H1 (cell line): ENCODE measurements at regions not wholly inside any gene's neighbourhood (a gene's known extent, or its start where the extent isn't known, plus 50 kb on each side); places are given as distances from the start of the nearest gene placed in this dataset.

Experiments
- CTCF ChIA-PET: fragments of 300-600 bp; sonication (Branson Sonifier 250); formaldehyde crosslinking; loops from one replicate; lab custom pipeline; 2021; ENCODE audit not compliant: partially characterized antibody; lab: Charles Lee
- POLR2A ChIA-PET: fragments of 300-600 bp; sonication (Branson Sonifier 250); formaldehyde crosslinking; loops from one replicate; lab custom pipeline; 2021; ENCODE audit warnings: inconsistent platforms; ENCODE audit not compliant: partially characterized antibody; lab: Charles Lee
- DNase-seq, 2 experiments: peaks; one replicate each; pipeline versions ENCODE4 v3.0.0 to v3.0.0-alpha.2; 2010 to 2022; ENCODE audit warnings: low spot score in 2 of 2, low read depth in 1 of 2, mixed read lengths in 1 of 2
- FAIRE-seq: peaks from 2 replicates; lab custom pipeline; 2011; peaks lifted over from hg19 to GRCh38; lab: Jason Lieb, UNC
- H2AFZ ChIP-seq: 2 replicates; pipeline ENCODE4 v1.8.1; 2012; ENCODE audit warnings: low read length, inconsistent platforms
- H2AK5ac ChIP-seq: 2 replicates; pipeline ENCODE4 v1.6.1; 2013; ENCODE audit warnings: low read depth, low read length
- H2BK120ac ChIP-seq: replicated peaks from 2 replicates; pipeline ENCODE3; 2013; ENCODE audit warnings: low read depth, low read length, inconsistent platforms
- H2BK12ac ChIP-seq: 2 replicates; pipeline ENCODE4 v1.6.1; 2013; ENCODE audit warnings: low read depth, low read length
- H2BK15ac ChIP-seq: 2 replicates; pipeline ENCODE4 v1.6.1; 2013; ENCODE audit warnings: low read length
- H2BK20ac ChIP-seq: 2 replicates; pipeline ENCODE4 v1.6.1; 2013; ENCODE audit warnings: low read length
- H2BK5ac ChIP-seq: 2 replicates; pipeline ENCODE4 v1.6.1; 2013; ENCODE audit warnings: low read depth, low read length
- H3K14ac ChIP-seq: 2 replicates; pipeline ENCODE4 v1.6.1; 2013; ENCODE audit warnings: inconsistent platforms; ENCODE audit not compliant: insufficient read length
- H3K18ac ChIP-seq: 2 replicates; pipeline ENCODE4 v1.6.1; 2013; ENCODE audit warnings: low read length; ENCODE audit errors: extremely low read depth
- H3K23ac ChIP-seq: 2 replicates; pipeline ENCODE4 v1.6.1; 2013; ENCODE audit warnings: inconsistent platforms; ENCODE audit not compliant: insufficient read length
- H3K23me2 ChIP-seq: 2 replicates; pipeline ENCODE4 v1.6.1; 2013; ENCODE audit warnings: low read depth, low read length
- H3K27ac ChIP-seq: 2 replicates; pipeline ENCODE4 v1.6.1; 2011; ENCODE audit warnings: low read depth, low read length, inconsistent platforms
- H3K27me3 ChIP-seq, 4 experiments: replicated peaks in 1 of 4; 1 replicate in 1 of 4; 2 replicates in 3 of 4; pipeline versions ENCODE4 v1.6.1 to v1.8.1; 2011 to 2013; ENCODE audit warnings: low read length in 3 of 4, mild to moderate bottlenecking in 3 of 4, inconsistent platforms in 2 of 4, mixed read lengths in 2 of 4, moderate library complexity in 1 of 4; ENCODE audit not compliant: control insufficient read depth in 3 of 4, insufficient read depth in 3 of 4; ENCODE audit errors: extremely low read depth in 1 of 4
- H3K36me3 ChIP-seq, 4 experiments: 2 replicates each; pipeline versions ENCODE4 v1.6.1 to v1.8.1; 2011 to 2013; ENCODE audit warnings: mild to moderate bottlenecking in 4 of 4, low read length in 3 of 4, moderate library complexity in 2 of 4, control low read depth in 1 of 4, inconsistent platforms in 1 of 4; ENCODE audit not compliant: insufficient read depth in 4 of 4, control insufficient read depth in 2 of 4
- H3K4ac ChIP-seq: replicated peaks from 2 replicates; pipeline ENCODE3; 2013; ENCODE audit warnings: low read length, low read depth, mixed read lengths, inconsistent platforms; ENCODE audit not compliant: insufficient read length
- H3K4me1 ChIP-seq, 4 experiments: replicated peaks in 1 of 4; 1 replicate in 1 of 4; 2 replicates in 3 of 4; pipeline versions ENCODE4 v1.6.1 to v1.8.1; 2011 to 2013; ENCODE audit warnings: low read length in 3 of 4, inconsistent platforms in 2 of 4, mixed read lengths in 1 of 4; ENCODE audit not compliant: insufficient read depth in 4 of 4, control insufficient read depth in 3 of 4
- H3K4me2 ChIP-seq, 2 experiments: 2 replicates each; pipeline versions ENCODE4 v1.6.1 to v1.8.1; 2011 to 2013; ENCODE audit warnings: low read depth in 2 of 2, low read length in 2 of 2, control low read depth in 1 of 2, inconsistent platforms in 1 of 2, mild to moderate bottlenecking in 1 of 2; ENCODE audit not compliant: insufficient read depth in 1 of 2
- H3K4me3 ChIP-seq, 4 experiments: fragments of 200-600, 300-600 bp in 1 of 4; sonication (generic), shearing (Covaris generic), sonication (Bioruptor Twin) in 1 of 4; 2 replicates each; pipeline versions ENCODE4 v1.5.1 to v1.8.1; 2011 to 2016; ENCODE audit warnings: low read length in 4 of 4, low read depth in 3 of 4, control low read depth in 2 of 4, inconsistent platforms in 2 of 4, mild to moderate bottlenecking in 2 of 4, mixed read lengths in 1 of 4, moderate library complexity in 1 of 4; ENCODE audit not compliant: insufficient read depth in 2 of 4; ENCODE audit errors: extremely low read depth in 1 of 4
- H3K56ac ChIP-seq: replicated peaks from 2 replicates; pipeline ENCODE3; 2013; ENCODE audit warnings: low read depth, mild to moderate bottlenecking, mixed read lengths, low read length, inconsistent platforms; ENCODE audit not compliant: insufficient read length
- H3K79me1 ChIP-seq: 2 replicates; pipeline ENCODE4 v1.6.1; 2013; ENCODE audit warnings: low read depth, low read length, control low read depth
- H3K79me2 ChIP-seq, 2 experiments: 2 replicates each; pipeline versions ENCODE4 v1.6.1 to v1.8.1; 2012 to 2013; ENCODE audit warnings: low read length in 2 of 2, mild to moderate bottlenecking in 2 of 2, inconsistent platforms in 1 of 2; ENCODE audit not compliant: insufficient read depth in 2 of 2, control insufficient read depth in 1 of 2
- H3K9ac ChIP-seq, 4 experiments: replicated peaks in 1 of 4; 1 replicate in 1 of 4; 2 replicates in 3 of 4; pipeline versions ENCODE4 v1.6.1 to v1.8.1; 2011 to 2013; ENCODE audit warnings: low read depth in 3 of 4, low read length in 3 of 4, control low read depth in 2 of 4, mild to moderate bottlenecking in 2 of 4, moderate library complexity in 2 of 4, inconsistent platforms in 1 of 4; ENCODE audit errors: extremely low read depth in 1 of 4
- H3K9me3 ChIP-seq, 2 experiments: 2 replicates each; pipeline versions ENCODE4 v1.6.1 to v1.8.1; 2012 to 2013; ENCODE audit warnings: mild to moderate bottlenecking in 2 of 2, moderate library complexity in 2 of 2, control low read depth in 1 of 2, inconsistent platforms in 1 of 2, low read depth in 1 of 2, low read length in 1 of 2, mixed read lengths in 1 of 2; ENCODE audit not compliant: insufficient read depth in 2 of 2
- H4K20me1 ChIP-seq, 2 experiments: replicated peaks in 1 of 2; 2 replicates each; pipeline versions ENCODE3 to v1.8.1; 2011 to 2013; ENCODE audit warnings: inconsistent platforms in 2 of 2, low read length in 2 of 2, mild to moderate bottlenecking in 1 of 2; ENCODE audit not compliant: insufficient read depth in 2 of 2, control insufficient read depth in 1 of 2
- H4K5ac ChIP-seq: 2 replicates; pipeline ENCODE4 v1.6.1; 2013; ENCODE audit warnings: low read length, low read depth, mixed read lengths, inconsistent platforms; ENCODE audit not compliant: insufficient read length
- H4K8ac ChIP-seq: 2 replicates; pipeline ENCODE4 v1.8.0; 2013; ENCODE audit warnings: mild to moderate bottlenecking, moderate library complexity, low read length, inconsistent platforms; ENCODE audit not compliant: insufficient read depth; ENCODE audit errors: extremely low read depth
- H4K91ac ChIP-seq: replicated peaks from 2 replicates; pipeline ENCODE3; 2013; ENCODE audit warnings: low read length, mixed read lengths, inconsistent platforms; ENCODE audit not compliant: insufficient read length
- CHD2 ChIP-seq: IDR thresholded peaks from 2 replicates; pipeline ENCODE4 v1.6.1; 2012; ENCODE audit warnings: low read length, improper control_type of control experiment
- CTCF ChIP-seq, 3 experiments: IDR thresholded peaks; 1 replicate in 2 of 3; 2 replicates in 1 of 3; pipeline versions ENCODE4 v1.5.1 to v1.6.1; 2011; ENCODE audit warnings: low read length in 3 of 3, mild to moderate bottlenecking in 3 of 3, inconsistent platforms in 2 of 3, low read depth in 1 of 3, moderate library complexity in 1 of 3; ENCODE audit not compliant: insufficient read depth in 1 of 3; ENCODE audit errors: control extremely low read depth in 1 of 3
- SIX5 ChIP-seq: IDR thresholded peaks from 2 replicates; pipeline ENCODE4 v1.6.1; 2011; ENCODE audit warnings: mild to moderate bottlenecking, low read depth, low read length
- SUZ12 ChIP-seq: fragments of 200-600 bp; sonication (generic); IDR thresholded peaks from 2 replicates; pipeline ENCODE4 v1.6.1; 2012; ENCODE audit warnings: mild to moderate bottlenecking, inconsistent platforms, low read length, moderate library complexity, mixed read lengths
- TBP ChIP-seq: IDR thresholded peaks from 2 replicates; pipeline ENCODE4 v1.6.1; 2011; ENCODE audit warnings: low read depth, low read length, improper control_type of control experiment
- TEAD4 ChIP-seq: IDR thresholded peaks from 2 replicates; pipeline ENCODE4 v1.6.1; 2012; ENCODE audit warnings: low read depth, low read length, inconsistent platforms, mixed read lengths
- WGBS, 2 experiments: shearing (Covaris generic) in 1 of 2; methylation state at CpG; one replicate each; pipeline versions ENCODE4 v1.1.6 to v1.1.7; 2013 to 2015; ENCODE audit warnings: low lambda C conversion rate in 2 of 2, mixed read lengths in 2 of 2, inconsistent platforms in 1 of 2, low coverage in 1 of 2, missing lambda C conversion rate in 1 of 2; ENCODE audit not compliant: insufficient replicate concordance in 2 of 2, insufficient coverage in 1 of 2, insufficient read length in 1 of 2; ENCODE audit errors: extremely low coverage in 1 of 2, missing lambda C conversion rate in 1 of 2; 5-methylcytosine and 5-hydroxymethylcytosine counted together
- TF ChIP-seq, protein P1 (sequence below): IDR thresholded peaks from 2 replicates; pipeline ENCODE4 v1.6.1; 2012; ENCODE audit warnings: low read length, inconsistent platforms
- TF ChIP-seq, protein P2 (sequence below): IDR thresholded peaks from 2 replicates; pipeline ENCODE4 v1.6.1; 2012; ENCODE audit warnings: inconsistent platforms

- H2AFZ ChIP-seq = peak overlapping the region; percentile 86
- 90% methylated on average over 5 of the region's 5 CpGs; no CpG with 5 or more reads in 1 of the 2 experiments for WGBS, 2 experiments
- TF ChIP-seq SIX5 (no peak), TEAD4 (no peak), SUZ12 (no peak), TBP (no peak), CTCF (IDR thresholded peaks at IDR 0.05; ENCODE audit: control extremely low read depth in 1 of 3, insufficient read depth in 1 of 3, low read depth in 1 of 3, low read length in 3 of 3) (no peak), CHD2 (no peak)
- TF ChIP-seq, protein P1, sequence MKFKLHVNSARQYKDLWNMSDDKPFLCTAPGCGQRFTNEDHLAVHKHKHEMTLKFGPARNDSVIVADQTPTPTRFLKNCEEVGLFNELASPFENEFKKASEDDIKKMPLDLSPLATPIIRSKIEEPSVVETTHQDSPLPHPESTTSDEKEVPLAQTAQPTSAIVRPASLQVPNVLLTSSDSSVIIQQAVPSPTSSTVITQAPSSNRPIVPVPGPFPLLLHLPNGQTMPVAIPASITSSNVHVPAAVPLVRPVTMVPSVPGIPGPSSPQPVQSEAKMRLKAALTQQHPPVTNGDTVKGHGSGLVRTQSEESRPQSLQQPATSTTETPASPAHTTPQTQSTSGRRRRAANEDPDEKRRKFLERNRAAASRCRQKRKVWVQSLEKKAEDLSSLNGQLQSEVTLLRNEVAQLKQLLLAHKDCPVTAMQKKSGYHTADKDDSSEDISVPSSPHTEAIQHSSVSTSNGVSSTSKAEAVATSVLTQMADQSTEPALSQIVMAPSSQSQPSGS = no peak
- TF ChIP-seq, protein P2, sequence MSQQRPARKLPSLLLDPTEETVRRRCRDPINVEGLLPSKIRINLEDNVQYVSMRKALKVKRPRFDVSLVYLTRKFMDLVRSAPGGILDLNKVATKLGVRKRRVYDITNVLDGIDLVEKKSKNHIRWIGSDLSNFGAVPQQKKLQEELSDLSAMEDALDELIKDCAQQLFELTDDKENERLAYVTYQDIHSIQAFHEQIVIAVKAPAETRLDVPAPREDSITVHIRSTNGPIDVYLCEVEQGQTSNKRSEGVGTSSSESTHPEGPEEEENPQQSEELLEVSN = no peak
These were observed 244.2 kb upstream of the SOX21 start for GRCh38 chr13:94956417-94957110.

More at GRCh38 chr13:94956417-94957110, 244.2 kb upstream of the SOX21 start:
- Histone ChIP-seq H4K91ac (no peak overlapping the region), H3K9me3 (no peaks in the 10 kb centered on the region), H3K36me3 (no peaks in the 10 kb centered on the region), H3K79me2 (no peaks in the 10 kb centered on the region), H4K8ac (no peak overlapping the region), H3K27me3 (no peaks in the 10 kb centered on the region), H3K4me2 (no peak overlapping the region), H3K14ac (no peak overlapping the region), H3K23me2 (no peaks in the 10 kb centered on the region), H2BK20ac (no peak overlapping the region), H4K20me1 (no peaks in the 10 kb centered on the region), H3K4me1 (no peaks in the 10 kb centered on the region; a peak in 1 of 7 replicates), H3K4ac (no peak overlapping the region), H3K56ac (no peak overlapping the region), H3K27ac (no peak overlapping the region), H4K5ac (no peak overlapping the region), H3K4me3 (no peak overlapping the region), H3K18ac (no peak overlapping the region), H3K9ac (no peak overlapping the region), H2BK15ac (no peak overlapping the region), H3K79me1 (no peaks in the 10 kb centered on the region), H2BK5ac (no peak overlapping the region), H2BK120ac (no peak overlapping the region), H2BK12ac (no peak overlapping the region), H3K23ac (no peak overlapping the region), H2AK5ac (no peak overlapping the region)
- DNase-seq (no peak), FAIRE-seq (no peak)
- ChIA-PET CTCF (interaction anchor here (0.6 to 2.1 kb wide), 5 partner anchors 10 to 296 kb away, joined by 3 to 7 read pairs (median 4); no protein-coding TSS in a partner anchor), POLR2A (no interaction called here)
